ENCODE measurements at regions not wholly inside any gene's neighbourhood (a gene's known extent, or its start where the extent isn't known, plus 50 kb on each side); places are given as distances from the start of the nearest gene placed in this dataset.

- no peaks in the 10 kb centered on the region for H3K4me1 ChIP-seq (ENCODE audit: insufficient read depth, low read length)
- H3K36me3 ChIP-seq (ENCODE audit: insufficient read depth, low read length) = no peaks in the 10 kb centered on the region
- no peak overlapping the region for H3K4me3 ChIP-seq (ENCODE audit: low read length)
- peaks cover 9% of the 10 kb centered on the region for H3K27me3 ChIP-seq (ENCODE audit: insufficient read depth, low read length)
- H2AFZ ChIP-seq (ENCODE audit: low read depth, low read length) = no peak overlapping the region
- H3K9me3 ChIP-seq (ENCODE audit: low read length) = no peaks in the 10 kb centered on the region
Observed at GRCh38 chr22:22089459-22090308, 107.1 kb upstream of the TOP3B start.

- Histone ChIP-seq H3K27me3 (ENCODE audit: insufficient read depth, low read length) (peaks cover 14% of the 10 kb centered on the region), H3K4me1 (ENCODE audit: insufficient read depth, low read length) (no peaks in the 10 kb centered on the region), H3K9me3 (ENCODE audit: low read length) (no peaks in the 10 kb centered on the region)
Observed at GRCh38 chr22:22088658-22089458, 106.3 kb upstream of the TOP3B start.

GRCh38 chr22:22087854-22088657 is 105.5 kb upstream of the TOP3B start:
- Histone ChIP-seq H3K36me3 (ENCODE audit: insufficient read depth, low read length) (no peaks in the 10 kb centered on the region), H3K9me3 (ENCODE audit: low read length) (no peaks in the 10 kb centered on the region), H2AFZ (ENCODE audit: low read depth, low read length) (no peak overlapping the region), H3K4me1 (ENCODE audit: insufficient read depth, low read length) (no peaks in the 10 kb centered on the region), H3K4me3 (ENCODE audit: low read length) (no peak overlapping the region), H3K27me3 (ENCODE audit: insufficient read depth, low read length) (peaks cover 12% of the 10 kb centered on the region)

More at GRCh38 chr22:22088658-22089458, 106.3 kb upstream of the TOP3B start:
- Histone ChIP-seq H3K36me3 (ENCODE audit: insufficient read depth, low read length) (no peaks in the 10 kb centered on the region), H2AFZ (ENCODE audit: low read depth, low read length) (no peak overlapping the region), H3K4me3 (ENCODE audit: low read length) (no peak overlapping the region)

- Histone ChIP-seq H2AFZ (ENCODE audit: low read depth, low read length) (no peak overlapping the region), H3K4me1 (ENCODE audit: insufficient read depth, low read length) (no peaks in the 10 kb centered on the region), H3K27me3 (ENCODE audit: insufficient read depth, low read length) (peaks cover 14% of the 10 kb centered on the region), H3K36me3 (ENCODE audit: insufficient read depth, low read length) (no peaks in the 10 kb centered on the region), H3K9me3 (ENCODE audit: low read length) (no peaks in the 10 kb centered on the region), H3K4me3 (ENCODE audit: low read length) (no peak overlapping the region)
Observed at GRCh38 chr22:22086501-22087158, 104.0 kb upstream of the TOP3B start.

GRCh38 chr22:22085702-22086500 is 103.3 kb upstream of the TOP3B start:
- H2AFZ ChIP-seq (ENCODE audit: low read depth, low read length) = no peak overlapping the region
- H3K4me3 ChIP-seq (ENCODE audit: low read length) = no peak overlapping the region
- no peaks in the 10 kb centered on the region for H3K36me3 ChIP-seq (ENCODE audit: insufficient read depth, low read length)
- no peaks in the 10 kb centered on the region for H3K9me3 ChIP-seq (ENCODE audit: low read length)
- H3K4me1 ChIP-seq (ENCODE audit: insufficient read depth, low read length) = no peaks in the 10 kb centered on the region
- H3K27me3 ChIP-seq (ENCODE audit: insufficient read depth, low read length) = peaks cover 14% of the 10 kb centered on the region

- H3K27me3 ChIP-seq (ENCODE audit: insufficient read depth, low read length) = peaks cover 12% of the 10 kb centered on the region
- H3K36me3 ChIP-seq (ENCODE audit: insufficient read depth, low read length) = no peaks in the 10 kb centered on the region
- no peak overlapping the region for H2AFZ ChIP-seq (ENCODE audit: low read depth, low read length)
- H3K4me1 ChIP-seq (ENCODE audit: insufficient read depth, low read length) = no peaks in the 10 kb centered on the region
- H3K4me3 ChIP-seq (ENCODE audit: low read length) = no peak overlapping the region
- H3K9me3 ChIP-seq (ENCODE audit: low read length) = no peaks in the 10 kb centered on the region
Observed at GRCh38 chr22:22084089-22084711, 101.6 kb upstream of the TOP3B start.

GRCh38 chr22:22082960-22083359 is 100.4 kb upstream of the TOP3B start:
- Histone ChIP-seq H3K9me3 (ENCODE audit: low read length) (no peaks in the 10 kb centered on the region), H3K36me3 (ENCODE audit: insufficient read depth, low read length) (no peaks in the 10 kb centered on the region), H3K4me3 (ENCODE audit: low read length) (no peak overlapping the region), H2AFZ (ENCODE audit: low read depth, low read length) (no peak overlapping the region), H3K4me1 (ENCODE audit: insufficient read depth, low read length) (no peaks in the 10 kb centered on the region), H3K27me3 (ENCODE audit: insufficient read depth, low read length) (peaks cover 9% of the 10 kb centered on the region)

GRCh38 chr22:22082229-22082835 is 99.7 kb upstream of the TOP3B start:
- H3K9me3 ChIP-seq (ENCODE audit: low read length) = no peaks in the 10 kb centered on the region
- H3K4me1 ChIP-seq (ENCODE audit: insufficient read depth, low read length) = no peaks in the 10 kb centered on the region
- no peaks in the 10 kb centered on the region for H3K36me3 ChIP-seq (ENCODE audit: insufficient read depth, low read length)
- no peak overlapping the region for H3K4me3 ChIP-seq (ENCODE audit: low read length)
- peaks cover 9% of the 10 kb centered on the region for H3K27me3 ChIP-seq (ENCODE audit: insufficient read depth, low read length)
- no peak overlapping the region for H2AFZ ChIP-seq (ENCODE audit: low read depth, low read length)

- H3K27me3 ChIP-seq (ENCODE audit: insufficient read depth, low read length) = peaks cover 8% of the 10 kb centered on the region
- H3K9me3 ChIP-seq (ENCODE audit: low read length) = no peaks in the 10 kb centered on the region
Observed at GRCh38 chr22:22080270-22080669, 97.7 kb upstream of the TOP3B start.

GRCh38 chr22:22079404-22080148 is 97.0 kb upstream of the TOP3B start:
- H2AFZ ChIP-seq (ENCODE audit: low read depth, low read length) = no peak overlapping the region
- no peaks in the 10 kb centered on the region for H3K4me1 ChIP-seq (ENCODE audit: insufficient read depth, low read length)
- H3K36me3 ChIP-seq (ENCODE audit: insufficient read depth, low read length) = no peaks in the 10 kb centered on the region
- H3K27me3 ChIP-seq (ENCODE audit: insufficient read depth, low read length) = peaks cover 15% of the 10 kb centered on the region
- H3K9me3 ChIP-seq (ENCODE audit: low read length) = no peaks in the 10 kb centered on the region
- no peak overlapping the region for H3K4me3 ChIP-seq (ENCODE audit: low read length)

More at GRCh38 chr22:22080270-22080669, 97.7 kb upstream of the TOP3B start:
- Histone ChIP-seq H3K4me3 (ENCODE audit: low read length) (no peak overlapping the region), H3K4me1 (ENCODE audit: insufficient read depth, low read length) (no peaks in the 10 kb centered on the region), H2AFZ (ENCODE audit: low read depth, low read length) (no peak overlapping the region), H3K36me3 (ENCODE audit: insufficient read depth, low read length) (no peaks in the 10 kb centered on the region)

- peaks cover 16% of the 10 kb centered on the region for H3K27me3 ChIP-seq (ENCODE audit: insufficient read depth, low read length)
- H3K9me3 ChIP-seq (ENCODE audit: low read length) = no peaks in the 10 kb centered on the region
- no peaks in the 10 kb centered on the region for H3K36me3 ChIP-seq (ENCODE audit: insufficient read depth, low read length)
- no peaks in the 10 kb centered on the region for H3K4me1 ChIP-seq (ENCODE audit: insufficient read depth, low read length)
- no peak overlapping the region for H2AFZ ChIP-seq (ENCODE audit: low read depth, low read length)
- no peak overlapping the region for H3K4me3 ChIP-seq (ENCODE audit: low read length)
Observed at GRCh38 chr22:22078329-22078728, 95.7 kb upstream of the TOP3B start.
